ENCODE measurements at regions not wholly inside any gene's neighbourhood (a gene's known extent, or its start where the extent isn't known, plus 50 kb on each side); places are given as distances from the start of the nearest gene placed in this dataset.

- TF ChIP-seq ATF3 (IDR thresholded peaks at IDR 0.05) = no peak
Observed at GRCh38 chr6:166240889-166241288, 67.3 kb downstream of the PRR18 start (continued).

GRCh38 chr6:166237617-166238016 lies 70.0 kb upstream of the TBXT start:
- H3K27ac ChIP-seq (ENCODE audit: low read depth in 1 of 2, low read length in 2 of 2) = no peak overlapping the region
- no peak overlapping the region for H3K4me3 ChIP-seq (ENCODE audit: low read depth in 1 of 3, low read length in 3 of 3)
- DNase-seq (ENCODE audit: low spot score) = no peak
- WGBS = 84% methylated on average over 5 of the region's 5 CpGs
- TF ChIP-seq YY1 (IDR thresholded peaks at IDR 0.05) = no peak
- TF ChIP-seq GABPA (IDR thresholded peaks at IDR 0.05 in 1 of 2, conservative IDR thresholded peaks at IDR 0.05 in 1 of 2) = no peak
- TF ChIP-seq FOXA1 (IDR thresholded peaks at IDR 0.05) = no peak
- no peak for TF ChIP-seq SP1 (IDR thresholded peaks at IDR 0.05)
- no peak for TF ChIP-seq RAD21 (IDR thresholded peaks at IDR 0.05)
- no peak for TF ChIP-seq ZBTB33 (IDR thresholded peaks at IDR 0.05)
- no peak for TF ChIP-seq ATF3 (IDR thresholded peaks at IDR 0.05)
- no peak for TF ChIP-seq MAX (IDR thresholded peaks at IDR 0.05)
- TF ChIP-seq NR2F2 (IDR thresholded peaks at IDR 0.05) = no peak
- no peak for TF ChIP-seq FOXA2 (IDR thresholded peaks at IDR 0.05)
- no peak for TF ChIP-seq RXRA (IDR thresholded peaks at IDR 0.05)
- no peak for TF ChIP-seq REST (IDR thresholded peaks at IDR 0.05)
- no peak for TF ChIP-seq JUND (IDR thresholded peaks at IDR 0.05)
- no peak for TF ChIP-seq HNF4A (conservative IDR thresholded peaks at IDR 0.05)
- no peak for TF ChIP-seq HNF4G (IDR thresholded peaks at IDR 0.05)
- TF ChIP-seq CTCF (IDR thresholded peaks at IDR 0.05; ENCODE audit: low read depth, low read length, missing input control) = no peak
- H3K9ac ChIP-seq (ENCODE audit: low read depth in 1 of 2, low read length in 2 of 2) = no peak overlapping the region
- no peaks in the 10 kb centered on the region for H3K9me3 ChIP-seq (ENCODE audit: control insufficient read depth in 4 of 4, low read length in 3 of 4)
- H3K36me3 ChIP-seq (ENCODE audit: control insufficient read depth in 4 of 4, insufficient read depth in 3 of 4, low read depth in 1 of 4, low read length in 3 of 4) = no peaks in the 10 kb centered on the region
- no peaks in the 10 kb centered on the region for H3K4me1 ChIP-seq (ENCODE audit: control insufficient read depth in 4 of 4, insufficient read depth in 4 of 4, low read length in 3 of 4)
- peaks cover 0 to 3% (median 0%) of the 10 kb centered on the region in 4 donors for H3K27me3 ChIP-seq (ENCODE audit: control insufficient read depth in 4 of 4, insufficient read depth in 4 of 4, low read length in 3 of 4)
